Neural cell (in vitro differentiated cells): ENCODE measurements at regions not wholly inside any gene's neighbourhood (a gene's known extent, or its start where the extent isn't known, plus 50 kb on each side); places are given as distances from the start of the nearest gene placed in this dataset.

ENCODE experiments used
- H2AFZ ChIP-seq: fragments of 200-600, 300-800 bp; sonication (generic), shearing (Covaris generic); 2 replicates; pipeline ENCODE4 v1.6.0; 2014; ENCODE audit warnings: low read depth, mild to moderate bottlenecking, antibody characterized with exemption, low read length, moderate library complexity
- H3F3A ChIP-seq: fragments of 200-600 bp; shearing (Covaris generic); 2 replicates; pipeline ENCODE4 v1.6.1; 2016; ENCODE audit warnings: mild to moderate bottlenecking, moderate library complexity, mixed read lengths, antibody characterized with exemption, low read length; ENCODE audit not compliant: insufficient read depth, poor library complexity, severe bottlenecking
- H3K27ac ChIP-seq: fragments of 200-600, 300-800 bp; sonication (generic), shearing (Covaris generic); 2 replicates; pipeline ENCODE4 v1.5.1; 2014; ENCODE audit warnings: mild to moderate bottlenecking, low read length, moderate library complexity
- H3K27me3 ChIP-seq: fragments of 300-800, 200-600 bp; sonication (generic), shearing (Covaris generic); 2 replicates; pipeline ENCODE4 v1.6.0; 2014; ENCODE audit warnings: mild to moderate bottlenecking, low read depth, low read length, moderate library complexity; ENCODE audit not compliant: insufficient read depth
- H3K36me3 ChIP-seq: fragments of 300-800, 200-600 bp; sonication (generic), shearing (Covaris generic); 2 replicates; pipeline ENCODE4 v1.5.1; 2014; ENCODE audit warnings: mild to moderate bottlenecking, antibody characterized with exemption, low read length, moderate library complexity; ENCODE audit not compliant: insufficient read depth
- H3K4me2 ChIP-seq: fragments of 300-800, 200-600 bp; sonication (generic), shearing (Covaris generic); 2 replicates; pipeline ENCODE4 v1.6.0; 2014; ENCODE audit warnings: mild to moderate bottlenecking, low read length
- H3K4me3 ChIP-seq: fragments of 300-800, 200-600 bp; sonication (generic), shearing (Covaris generic); 2 replicates; pipeline ENCODE4 v1.5.1; 2014; ENCODE audit warnings: mild to moderate bottlenecking, low read length, moderate library complexity
- H3K79me2 ChIP-seq: fragments of 200-600 bp; shearing (Covaris generic); replicated peaks from 2 replicates; pipeline ENCODE4 v1.6.0; 2014; ENCODE audit warnings: mild to moderate bottlenecking, low read length, moderate library complexity; ENCODE audit not compliant: insufficient read depth
- H3K9ac ChIP-seq: fragments of 300-800, 200-600 bp; sonication (generic), shearing (Covaris generic); 2 replicates; pipeline ENCODE4 v1.6.1; 2016; ENCODE audit warnings: mild to moderate bottlenecking, low read length, mixed read lengths
- H3K9me2 ChIP-seq: fragments of 200-600 bp; shearing (Covaris generic); 2 replicates; pipeline ENCODE4 v1.6.1; 2016; ENCODE audit warnings: mild to moderate bottlenecking, low read length, mixed read lengths; ENCODE audit not compliant: insufficient read depth
- H3K9me3 ChIP-seq: fragments of 200-600, 300-800 bp; sonication (generic), shearing (Covaris generic); 2 replicates; pipeline ENCODE4 v1.6.1; 2016; ENCODE audit warnings: mild to moderate bottlenecking, mixed run types, low read length, moderate library complexity, mixed read lengths
- H4K20me1 ChIP-seq: fragments of 200-600 bp; shearing (Covaris generic); 2 replicates; pipeline ENCODE4 v1.6.1; 2016; ENCODE audit warnings: mild to moderate bottlenecking, mixed run types; ENCODE audit not compliant: insufficient read depth
- EP300 ChIP-seq: fragments of 450-650 bp; conservative IDR thresholded peaks from 2 replicates; pipeline ENCODE4 v1.6.1; 2014; ENCODE audit warnings: antibody characterized with exemption, mild to moderate bottlenecking, moderate library complexity; ENCODE audit not compliant: poor library complexity, severe bottlenecking
- EZH2 ChIP-seq: fragments of 200-600, 300-800 bp; shearing (Covaris generic), sonication (generic); IDR thresholded peaks from 2 replicates; pipeline ENCODE4 v1.6.1; 2014; ENCODE audit warnings: antibody characterized with exemption, low read length, borderline replicate concordance, mild to moderate bottlenecking; ENCODE audit not compliant: insufficient read depth, poor library complexity, severe bottlenecking
- MXI1 ChIP-seq: fragments of 450-650 bp; conservative IDR thresholded peaks from 2 replicates; pipeline ENCODE4 v1.6.1; 2014; ENCODE audit warnings: antibody characterized with exemption, mild to moderate bottlenecking; ENCODE audit not compliant: poor library complexity, severe bottlenecking
- POLR2AphosphoS5 ChIP-seq: IDR thresholded peaks from 2 replicates; pipeline ENCODE4 v1.6.1; 2012
- RAD21 ChIP-seq: fragments of 450-650 bp; conservative IDR thresholded peaks from 2 replicates; pipeline ENCODE4 v1.6.1; 2014; ENCODE audit warnings: antibody characterized with exemption, mild to moderate bottlenecking, moderate library complexity
- SMC3 ChIP-seq: fragments of 450-650 bp; conservative IDR thresholded peaks from 2 replicates; pipeline ENCODE4 v1.6.1; 2014; ENCODE audit warnings: antibody characterized with exemption, mild to moderate bottlenecking, moderate library complexity; ENCODE audit not compliant: poor library complexity
- TAF1 ChIP-seq: IDR thresholded peaks from 2 replicates; pipeline ENCODE4 v1.6.1; 2012; ENCODE audit warnings: low read depth
- TF ChIP-seq, protein P1 (sequence below): IDR thresholded peaks from 2 replicates; pipeline ENCODE4 v1.6.1; 2012; ENCODE audit warnings: borderline replicate concordance
- TF ChIP-seq, protein P2 (sequence below): fragments of 450-650 bp; IDR thresholded peaks from 2 replicates; pipeline ENCODE4 v1.5.1; 2014; ENCODE audit warnings: antibody characterized with exemption, mild to moderate bottlenecking, moderate library complexity; ENCODE audit not compliant: poor library complexity, severe bottlenecking

DNA sequence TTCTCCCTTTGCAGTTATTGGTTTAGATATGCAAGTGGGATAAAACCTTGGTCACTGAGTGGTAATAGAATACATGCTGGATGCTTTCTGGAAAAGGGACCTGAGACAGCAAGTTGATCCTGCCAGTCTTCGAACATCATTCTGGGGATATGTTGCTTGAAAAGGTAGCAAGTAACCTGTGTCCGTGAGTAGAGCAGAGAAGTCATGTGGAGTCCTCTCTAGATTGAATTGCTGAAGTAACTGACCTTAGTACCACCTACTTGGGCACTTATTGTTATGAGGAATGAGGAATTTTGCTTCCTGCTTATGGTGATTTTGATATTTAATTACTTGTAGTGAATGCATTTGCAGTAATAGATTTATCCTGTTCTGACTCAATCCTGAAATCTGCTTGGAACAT is 367.3 kb upstream of the IMPG1 start:
- no peak overlapping the region for H3K9ac ChIP-seq
- H2AFZ ChIP-seq, result no peak overlapping the region
- H3K4me2 ChIP-seq, result no peak overlapping the region
- no peak overlapping the region for H3K27ac ChIP-seq
- H3F3A ChIP-seq, result no peaks in the 10 kb centered on the region
- no peaks in the 10 kb centered on the region for H3K9me3 ChIP-seq
- no peaks in the 10 kb centered on the region for H3K27me3 ChIP-seq
- H3K4me3 ChIP-seq, result no peak overlapping the region
- no peaks in the 10 kb centered on the region for H3K36me3 ChIP-seq
- no peaks in the 10 kb centered on the region for H3K9me2 ChIP-seq
- no peaks in the 10 kb centered on the region for H3K79me2 ChIP-seq
- no peaks in the 10 kb centered on the region for H4K20me1 ChIP-seq
- TF ChIP-seq, protein P1, sequence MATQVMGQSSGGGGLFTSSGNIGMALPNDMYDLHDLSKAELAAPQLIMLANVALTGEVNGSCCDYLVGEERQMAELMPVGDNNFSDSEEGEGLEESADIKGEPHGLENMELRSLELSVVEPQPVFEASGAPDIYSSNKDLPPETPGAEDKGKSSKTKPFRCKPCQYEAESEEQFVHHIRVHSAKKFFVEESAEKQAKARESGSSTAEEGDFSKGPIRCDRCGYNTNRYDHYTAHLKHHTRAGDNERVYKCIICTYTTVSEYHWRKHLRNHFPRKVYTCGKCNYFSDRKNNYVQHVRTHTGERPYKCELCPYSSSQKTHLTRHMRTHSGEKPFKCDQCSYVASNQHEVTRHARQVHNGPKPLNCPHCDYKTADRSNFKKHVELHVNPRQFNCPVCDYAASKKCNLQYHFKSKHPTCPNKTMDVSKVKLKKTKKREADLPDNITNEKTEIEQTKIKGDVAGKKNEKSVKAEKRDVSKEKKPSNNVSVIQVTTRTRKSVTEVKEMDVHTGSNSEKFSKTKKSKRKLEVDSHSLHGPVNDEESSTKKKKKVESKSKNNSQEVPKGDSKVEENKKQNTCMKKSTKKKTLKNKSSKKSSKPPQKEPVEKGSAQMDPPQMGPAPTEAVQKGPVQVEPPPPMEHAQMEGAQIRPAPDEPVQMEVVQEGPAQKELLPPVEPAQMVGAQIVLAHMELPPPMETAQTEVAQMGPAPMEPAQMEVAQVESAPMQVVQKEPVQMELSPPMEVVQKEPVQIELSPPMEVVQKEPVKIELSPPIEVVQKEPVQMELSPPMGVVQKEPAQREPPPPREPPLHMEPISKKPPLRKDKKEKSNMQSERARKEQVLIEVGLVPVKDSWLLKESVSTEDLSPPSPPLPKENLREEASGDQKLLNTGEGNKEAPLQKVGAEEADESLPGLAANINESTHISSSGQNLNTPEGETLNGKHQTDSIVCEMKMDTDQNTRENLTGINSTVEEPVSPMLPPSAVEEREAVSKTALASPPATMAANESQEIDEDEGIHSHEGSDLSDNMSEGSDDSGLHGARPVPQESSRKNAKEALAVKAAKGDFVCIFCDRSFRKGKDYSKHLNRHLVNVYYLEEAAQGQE, result no peak
- TF ChIP-seq EP300 (no peak), MXI1 (no peak), TAF1 (no peak), POLR2AphosphoS5 (no peak), SMC3 (no peak), EZH2 (no peak), RAD21 (no peak)
- TF ChIP-seq, protein P2, sequence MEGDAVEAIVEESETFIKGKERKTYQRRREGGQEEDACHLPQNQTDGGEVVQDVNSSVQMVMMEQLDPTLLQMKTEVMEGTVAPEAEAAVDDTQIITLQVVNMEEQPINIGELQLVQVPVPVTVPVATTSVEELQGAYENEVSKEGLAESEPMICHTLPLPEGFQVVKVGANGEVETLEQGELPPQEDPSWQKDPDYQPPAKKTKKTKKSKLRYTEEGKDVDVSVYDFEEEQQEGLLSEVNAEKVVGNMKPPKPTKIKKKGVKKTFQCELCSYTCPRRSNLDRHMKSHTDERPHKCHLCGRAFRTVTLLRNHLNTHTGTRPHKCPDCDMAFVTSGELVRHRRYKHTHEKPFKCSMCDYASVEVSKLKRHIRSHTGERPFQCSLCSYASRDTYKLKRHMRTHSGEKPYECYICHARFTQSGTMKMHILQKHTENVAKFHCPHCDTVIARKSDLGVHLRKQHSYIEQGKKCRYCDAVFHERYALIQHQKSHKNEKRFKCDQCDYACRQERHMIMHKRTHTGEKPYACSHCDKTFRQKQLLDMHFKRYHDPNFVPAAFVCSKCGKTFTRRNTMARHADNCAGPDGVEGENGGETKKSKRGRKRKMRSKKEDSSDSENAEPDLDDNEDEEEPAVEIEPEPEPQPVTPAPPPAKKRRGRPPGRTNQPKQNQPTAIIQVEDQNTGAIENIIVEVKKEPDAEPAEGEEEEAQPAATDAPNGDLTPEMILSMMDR, result no peak

DNA sequence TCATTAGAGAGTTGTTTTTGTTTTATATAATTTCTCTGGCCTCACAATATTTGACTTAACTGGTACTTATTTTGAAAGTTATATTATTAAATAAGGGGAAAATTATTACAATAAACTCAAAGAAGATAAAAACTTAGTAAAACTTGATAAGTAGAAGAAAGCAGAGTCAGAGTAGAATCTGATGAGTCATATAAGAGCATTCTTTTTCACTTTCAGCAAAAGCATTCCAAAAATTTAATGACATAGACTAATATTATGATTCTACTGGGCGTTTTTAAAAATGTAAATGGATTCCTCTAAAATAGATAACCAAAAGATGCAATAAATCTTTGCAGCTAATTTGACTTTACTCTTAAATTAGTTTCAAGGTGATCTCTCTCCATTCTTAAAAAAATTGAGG is 366.3 kb upstream of the IMPG1 start:
- TF ChIP-seq SMC3 (no peak), EZH2 (no peak), TAF1 (no peak), POLR2AphosphoS5 (no peak), EP300 (no peak), MXI1 (no peak), RAD21 (no peak)
- TF ChIP-seq, protein P1, result no peak
- TF ChIP-seq, protein P2, result no peak
- Histone ChIP-seq H3K27me3 (no peaks in the 10 kb centered on the region), H3K4me2 (no peak overlapping the region), H3K27ac (no peak overlapping the region), H3K36me3 (no peaks in the 10 kb centered on the region), H3K4me3 (no peak overlapping the region), H3K9me2 (no peaks in the 10 kb centered on the region), H2AFZ (no peak overlapping the region), H3F3A (no peaks in the 10 kb centered on the region), H3K9ac (no peak overlapping the region), H3K79me2 (no peaks in the 10 kb centered on the region), H4K20me1 (no peaks in the 10 kb centered on the region), H3K9me3 (no peaks in the 10 kb centered on the region)
